Keratinocyte (primary cell): ENCODE measurements at regions not wholly inside any gene's neighbourhood (a gene's known extent, or its start where the extent isn't known, plus 50 kb on each side); places are given as distances from the start of the nearest gene placed in this dataset.

Source experiments
- EZH2 ChIP-seq: IDR thresholded peaks from one replicate; pipeline ENCODE4 v1.6.1; 2012; ENCODE audit warnings: inconsistent platforms, mild to moderate bottlenecking, low read length, moderate library complexity
- TF ChIP-seq, protein P1 (sequence below), 3 experiments: IDR thresholded peaks in 1 of 3; conservative IDR thresholded peaks in 1 of 3; optimal IDR thresholded peaks in 1 of 3; 2 replicates in 2 of 3; 3 replicates in 1 of 3; pipeline versions ENCODE3 to v1.5.1; 2011; ENCODE audit warnings: low read length in 3 of 3, mild to moderate bottlenecking in 3 of 3, moderate library complexity in 2 of 3, control low read depth in 1 of 3, inconsistent platforms in 1 of 3; ENCODE audit not compliant: insufficient read depth in 2 of 3; ENCODE audit errors: extremely low read depth in 1 of 3

DNA sequence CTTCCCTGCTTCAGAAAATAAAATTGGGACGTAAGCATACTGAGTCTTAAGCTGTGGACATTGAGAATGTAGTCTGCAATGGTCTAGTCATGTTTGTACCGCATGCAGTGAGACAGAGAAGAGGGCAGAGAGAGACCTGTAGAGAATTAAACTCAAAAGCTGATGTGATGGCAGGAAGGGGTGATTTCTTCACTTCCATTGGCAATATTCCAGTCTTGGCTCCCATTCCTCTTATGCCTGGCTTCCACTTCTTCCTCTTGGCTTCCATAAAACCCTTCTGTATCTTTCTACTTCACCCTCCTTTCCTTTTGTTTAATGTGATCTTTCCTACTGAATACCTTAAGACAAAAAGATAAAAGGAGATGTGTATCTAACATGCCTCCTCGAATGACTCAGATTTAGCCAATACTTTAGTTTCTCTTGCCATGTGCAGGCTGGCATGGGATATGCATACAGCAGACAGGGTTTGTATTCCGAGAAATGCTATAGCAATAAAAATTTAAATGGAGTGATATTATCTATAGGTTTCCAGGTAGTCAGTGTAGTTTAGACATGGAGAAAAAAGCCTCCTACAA, 423.1 kb upstream of the DYNLRB2 start:
- TF ChIP-seq, protein P1, sequence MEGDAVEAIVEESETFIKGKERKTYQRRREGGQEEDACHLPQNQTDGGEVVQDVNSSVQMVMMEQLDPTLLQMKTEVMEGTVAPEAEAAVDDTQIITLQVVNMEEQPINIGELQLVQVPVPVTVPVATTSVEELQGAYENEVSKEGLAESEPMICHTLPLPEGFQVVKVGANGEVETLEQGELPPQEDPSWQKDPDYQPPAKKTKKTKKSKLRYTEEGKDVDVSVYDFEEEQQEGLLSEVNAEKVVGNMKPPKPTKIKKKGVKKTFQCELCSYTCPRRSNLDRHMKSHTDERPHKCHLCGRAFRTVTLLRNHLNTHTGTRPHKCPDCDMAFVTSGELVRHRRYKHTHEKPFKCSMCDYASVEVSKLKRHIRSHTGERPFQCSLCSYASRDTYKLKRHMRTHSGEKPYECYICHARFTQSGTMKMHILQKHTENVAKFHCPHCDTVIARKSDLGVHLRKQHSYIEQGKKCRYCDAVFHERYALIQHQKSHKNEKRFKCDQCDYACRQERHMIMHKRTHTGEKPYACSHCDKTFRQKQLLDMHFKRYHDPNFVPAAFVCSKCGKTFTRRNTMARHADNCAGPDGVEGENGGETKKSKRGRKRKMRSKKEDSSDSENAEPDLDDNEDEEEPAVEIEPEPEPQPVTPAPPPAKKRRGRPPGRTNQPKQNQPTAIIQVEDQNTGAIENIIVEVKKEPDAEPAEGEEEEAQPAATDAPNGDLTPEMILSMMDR (optimal IDR thresholded peaks at IDR 0.05 in 1 of 3, IDR thresholded peaks at IDR 0.05 in 1 of 3, conservative IDR thresholded peaks at IDR 0.05 in 1 of 3; ENCODE audit: extremely low read depth in 1 of 3, insufficient read depth in 2 of 3, low read length in 3 of 3): no peak
- no peak for TF ChIP-seq EZH2
